Astrocyte (in vitro differentiated cells and primary cell): ENCODE measurements at regions not wholly inside any gene's neighbourhood (a gene's known extent, or its start where the extent isn't known, plus 50 kb on each side); places are given as distances from the start of the nearest gene placed in this dataset.

Source experiments
- DNase-seq: peaks from one replicate; pipeline ENCODE4 v3.0.0-alpha.2; 2010; ENCODE audit warnings: low read depth
- FAIRE-seq: peaks from 2 replicates; lab custom pipeline; 2011; peaks lifted over from hg19 to GRCh38; lab: Jason Lieb, UNC
- H2AFZ ChIP-seq: 2 replicates; pipeline ENCODE4 v1.6.0; 2012; ENCODE audit warnings: low read depth, low read length, inconsistent platforms
- H3K27ac ChIP-seq: 2 replicates; pipeline ENCODE4 v1.5.1; 2011; ENCODE audit warnings: low read depth, low read length, inconsistent platforms
- H3K27me3 ChIP-seq: 2 replicates; pipeline ENCODE4 v1.6.0; 2011; ENCODE audit warnings: low read length, inconsistent platforms; ENCODE audit not compliant: insufficient read depth
- H3K36me3 ChIP-seq: 2 replicates; pipeline ENCODE4 v1.5.1; 2011; ENCODE audit warnings: low read length, inconsistent platforms; ENCODE audit not compliant: insufficient read depth
- H3K4me1 ChIP-seq: 2 replicates; pipeline ENCODE4 v1.5.1; 2011; ENCODE audit warnings: low read length, inconsistent platforms; ENCODE audit not compliant: insufficient read depth
- H3K4me2 ChIP-seq: 2 replicates; pipeline ENCODE4 v1.6.0; 2012; ENCODE audit warnings: low read length, inconsistent platforms
- H3K4me3 ChIP-seq: 2 replicates; pipeline ENCODE4 v1.5.1; 2011; ENCODE audit warnings: low read depth, mild to moderate bottlenecking, low read length, inconsistent platforms; ENCODE audit not compliant: insufficient read depth
- H3K79me2 ChIP-seq: 2 replicates; pipeline ENCODE4 v1.6.0; 2012; ENCODE audit warnings: mild to moderate bottlenecking, low read length, inconsistent platforms; ENCODE audit not compliant: insufficient read depth
- H3K9ac ChIP-seq: 2 replicates; pipeline ENCODE4 v1.6.0; 2012; ENCODE audit warnings: mild to moderate bottlenecking, low read length, inconsistent platforms
- H3K9me3 ChIP-seq: 2 replicates; pipeline ENCODE4 v1.5.1; 2012; ENCODE audit warnings: low read depth, mild to moderate bottlenecking, low read length, inconsistent platforms; ENCODE audit not compliant: insufficient read depth
- H4K20me1 ChIP-seq: 2 replicates; pipeline ENCODE4 v1.6.0; 2012; ENCODE audit warnings: low read length, inconsistent platforms; ENCODE audit not compliant: insufficient read depth
- H3K27ac Mint-ChIP-seq: one replicate; pipeline ENCODE4 v1.8.0; 2021; ENCODE audit warnings: mild to moderate bottlenecking, mixed read lengths; ENCODE audit not compliant: unreplicated experiment
- H3K27me3 Mint-ChIP-seq: one replicate; pipeline ENCODE4 v1.8.0; 2021; ENCODE audit warnings: low read depth, mixed read lengths; ENCODE audit not compliant: unreplicated experiment
- H3K36me3 Mint-ChIP-seq: one replicate; pipeline ENCODE4 v1.8.0; 2021; ENCODE audit warnings: low read depth, mixed read lengths; ENCODE audit not compliant: unreplicated experiment
- H3K4me1 Mint-ChIP-seq: one replicate; pipeline ENCODE4 v1.8.0; 2021; ENCODE audit warnings: low read depth, mixed read lengths; ENCODE audit not compliant: unreplicated experiment
- H3K4me3 Mint-ChIP-seq: one replicate; pipeline ENCODE4 v1.8.0; 2021; ENCODE audit warnings: mild to moderate bottlenecking, moderate library complexity, mixed read lengths; ENCODE audit not compliant: unreplicated experiment
- H3K9me3 Mint-ChIP-seq: one replicate; pipeline ENCODE4 v1.8.0; 2021; ENCODE audit warnings: mild to moderate bottlenecking, mixed read lengths; ENCODE audit not compliant: unreplicated experiment
- EZH2 ChIP-seq: IDR thresholded peaks from 2 replicates; pipeline ENCODE4 v1.6.1; 2012; ENCODE audit warnings: mild to moderate bottlenecking, low read length, inconsistent platforms; ENCODE audit not compliant: insufficient read depth
- TF ChIP-seq, protein P1 (sequence below): IDR thresholded peaks from 2 replicates; pipeline ENCODE4 v1.5.1; 2011; ENCODE audit warnings: low read depth, mild to moderate bottlenecking, inconsistent platforms, low read length, moderate library complexity; ENCODE audit not compliant: insufficient read depth

DNA sequence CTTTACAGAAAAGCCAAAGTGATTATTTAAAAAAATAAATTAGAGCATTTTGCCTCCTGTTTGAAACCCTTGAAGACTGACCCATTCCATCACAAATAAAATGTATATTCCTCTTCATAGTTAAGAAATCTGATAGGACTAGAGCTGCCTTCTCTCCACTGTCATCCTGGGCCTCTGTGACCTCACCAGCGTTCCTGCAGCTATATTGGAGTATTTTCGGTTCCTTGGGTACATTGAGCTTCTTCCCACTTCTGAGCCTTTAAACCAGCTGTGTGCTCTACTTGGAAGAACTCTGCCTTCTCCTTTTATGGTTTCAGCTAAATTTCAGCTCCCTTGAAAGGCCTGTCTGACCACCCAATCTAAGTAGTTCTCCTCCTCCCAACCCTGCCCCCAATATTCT, 99.1 kb upstream of the ABCA1 start:
- no peak overlapping the region for H3K4me3 ChIP-seq
- peaks cover 2% of the 10 kb centered on the region for H3K9me3 Mint-ChIP-seq
- no peaks in the 10 kb centered on the region for H4K20me1 ChIP-seq
- no peaks in the 10 kb centered on the region for H3K79me2 ChIP-seq
- peak overlapping the region; percentile 61 for H3K9ac ChIP-seq
- H3K4me1 Mint-ChIP-seq = peaks cover 17% of the 10 kb centered on the region
- FAIRE-seq (no peak), DNase-seq (no peak)
- peaks cover 13% of the 10 kb centered on the region for H3K4me1 ChIP-seq
- peak overlapping the region; percentile 42 for H3K4me2 ChIP-seq
- no peaks in the 10 kb centered on the region for H3K36me3 ChIP-seq
- no peaks in the 10 kb centered on the region for H3K9me3 ChIP-seq
- no peaks in the 10 kb centered on the region for H3K27me3 Mint-ChIP-seq
- no peak for TF ChIP-seq EZH2
- TF ChIP-seq, protein P1, sequence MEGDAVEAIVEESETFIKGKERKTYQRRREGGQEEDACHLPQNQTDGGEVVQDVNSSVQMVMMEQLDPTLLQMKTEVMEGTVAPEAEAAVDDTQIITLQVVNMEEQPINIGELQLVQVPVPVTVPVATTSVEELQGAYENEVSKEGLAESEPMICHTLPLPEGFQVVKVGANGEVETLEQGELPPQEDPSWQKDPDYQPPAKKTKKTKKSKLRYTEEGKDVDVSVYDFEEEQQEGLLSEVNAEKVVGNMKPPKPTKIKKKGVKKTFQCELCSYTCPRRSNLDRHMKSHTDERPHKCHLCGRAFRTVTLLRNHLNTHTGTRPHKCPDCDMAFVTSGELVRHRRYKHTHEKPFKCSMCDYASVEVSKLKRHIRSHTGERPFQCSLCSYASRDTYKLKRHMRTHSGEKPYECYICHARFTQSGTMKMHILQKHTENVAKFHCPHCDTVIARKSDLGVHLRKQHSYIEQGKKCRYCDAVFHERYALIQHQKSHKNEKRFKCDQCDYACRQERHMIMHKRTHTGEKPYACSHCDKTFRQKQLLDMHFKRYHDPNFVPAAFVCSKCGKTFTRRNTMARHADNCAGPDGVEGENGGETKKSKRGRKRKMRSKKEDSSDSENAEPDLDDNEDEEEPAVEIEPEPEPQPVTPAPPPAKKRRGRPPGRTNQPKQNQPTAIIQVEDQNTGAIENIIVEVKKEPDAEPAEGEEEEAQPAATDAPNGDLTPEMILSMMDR = no peak
- H3K27ac ChIP-seq = peak overlapping the region; percentile 57
- H3K27me3 ChIP-seq = no peaks in the 10 kb centered on the region
- H3K4me3 Mint-ChIP-seq = no peak overlapping the region
- H2AFZ ChIP-seq = no peak overlapping the region
- H3K27ac Mint-ChIP-seq = peak overlapping the region; percentile 70
- H3K36me3 Mint-ChIP-seq = no peaks in the 10 kb centered on the region

DNA sequence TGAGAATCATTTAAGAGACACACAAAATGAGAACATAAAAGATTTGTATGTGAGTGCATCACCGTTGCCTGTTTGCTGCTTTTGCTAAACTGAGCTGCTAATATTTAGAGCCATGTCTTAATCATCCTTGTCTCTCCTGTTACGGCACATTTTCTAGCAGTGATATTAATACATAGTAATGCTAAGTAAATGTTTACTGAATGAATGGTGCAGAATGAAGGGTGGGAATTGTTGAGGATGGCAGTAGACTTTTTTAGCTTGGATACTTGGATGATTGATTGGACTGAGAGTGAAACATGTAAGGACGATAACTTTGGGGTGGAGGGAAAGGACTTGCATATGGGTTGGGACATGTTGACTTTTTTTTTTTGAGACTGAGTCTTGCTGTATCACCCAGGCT, 102.3 kb upstream of the ABCA1 start:
- FAIRE-seq = no peak
- no peaks in the 10 kb centered on the region for H3K27me3 ChIP-seq
- no peaks in the 10 kb centered on the region for H3K9me3 ChIP-seq
- Mint-ChIP-seq H3K9me3 (peaks cover 2% of the 10 kb centered on the region), H3K4me1 (peaks cover 17% of the 10 kb centered on the region), H3K4me3 (no peak overlapping the region), H3K27me3 (no peaks in the 10 kb centered on the region), H3K27ac (no peak overlapping the region), H3K36me3 (no peaks in the 10 kb centered on the region)
- H2AFZ ChIP-seq = no peak overlapping the region
- no peak for TF ChIP-seq EZH2
- TF ChIP-seq, protein P1 = no peak
- H3K4me1 ChIP-seq = peaks cover 13% of the 10 kb centered on the region
- no peak overlapping the region for H3K4me3 ChIP-seq
- DNase-seq = no peak
- H3K27ac ChIP-seq = no peak overlapping the region
- H3K79me2 ChIP-seq = no peaks in the 10 kb centered on the region
- H4K20me1 ChIP-seq = no peaks in the 10 kb centered on the region
- H3K4me2 ChIP-seq = no peak overlapping the region
- H3K9ac ChIP-seq = no peak overlapping the region
- no peaks in the 10 kb centered on the region for H3K36me3 ChIP-seq

DNA sequence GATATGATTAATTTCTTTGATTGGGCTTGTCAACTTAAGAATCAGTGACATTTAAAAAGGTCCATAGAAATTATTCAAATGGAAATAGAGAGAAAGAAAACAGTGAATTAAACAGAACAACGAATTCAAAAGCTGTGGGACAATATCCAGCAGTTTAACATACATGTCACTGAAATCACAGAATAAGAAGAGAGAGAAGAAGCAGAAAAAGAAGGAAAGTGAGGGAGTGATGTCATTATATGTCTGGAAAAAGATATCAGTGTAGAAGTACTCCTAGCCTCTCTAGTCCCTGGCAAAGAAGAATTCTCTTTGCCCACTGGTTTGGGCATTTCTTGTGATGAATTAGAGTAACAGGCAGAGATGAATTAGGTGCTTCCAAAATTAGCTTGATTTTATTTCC, 109.2 kb upstream of the ABCA1 start:
- no peak for TF ChIP-seq EZH2
- TF ChIP-seq, protein P1 = no peak
- FAIRE-seq (no peak), DNase-seq (no peak)
- Histone ChIP-seq H3K9ac (no peak overlapping the region), H3K36me3 (no peaks in the 10 kb centered on the region), H2AFZ (no peak overlapping the region), H3K4me1 (no peaks in the 10 kb centered on the region), H3K27me3 (no peaks in the 10 kb centered on the region), H3K4me3 (no peak overlapping the region), H3K9me3 (no peaks in the 10 kb centered on the region), H3K4me2 (no peak overlapping the region), H3K27ac (no peak overlapping the region), H3K79me2 (no peaks in the 10 kb centered on the region), H4K20me1 (no peaks in the 10 kb centered on the region)
- H3K36me3 Mint-ChIP-seq = no peaks in the 10 kb centered on the region
- H3K27ac Mint-ChIP-seq = no peak overlapping the region
- H3K4me1 Mint-ChIP-seq = no peaks in the 10 kb centered on the region
- no peaks in the 10 kb centered on the region for H3K27me3 Mint-ChIP-seq
- H3K9me3 Mint-ChIP-seq = no peaks in the 10 kb centered on the region
- H3K4me3 Mint-ChIP-seq = no peak overlapping the region
